ENCODE measurements at regions not wholly inside any gene's neighbourhood (a gene's known extent, or its start where the extent isn't known, plus 50 kb on each side); places are given as distances from the start of the nearest gene placed in this dataset.

GRCh38 chr12:92301356-92301755 is 155.7 kb upstream of the BTG1 start:
- Mint-ChIP-seq H3K27ac (ENCODE audit: low read depth, unreplicated experiment) (no peak overlapping the region), H3K9me3 (ENCODE audit: unreplicated experiment) (no peaks in the 10 kb centered on the region), H3K4me3 (ENCODE audit: unreplicated experiment) (no peak overlapping the region), H3K36me3 (ENCODE audit: insufficient read depth, unreplicated experiment) (no peaks in the 10 kb centered on the region), H3K4me1 (ENCODE audit: insufficient read depth, unreplicated experiment) (no peaks in the 10 kb centered on the region), H3K27me3 (ENCODE audit: insufficient read depth, unreplicated experiment) (no peaks in the 10 kb centered on the region)
- ChIA-PET CTCF (no interaction called here), POLR2A (no interaction called here)
- no peak for TF ChIP-seq CTCF (IDR thresholded peaks at IDR 0.05; ENCODE audit: unreplicated experiment)
- no TSS peak for BruUV-seq (replicated peaks)
- intact Hi-C loops (cut with micrococcal nuclease): no loop called here
- DNase-seq (ENCODE audit: unreplicated experiment): no peak

GRCh38 chr12:92300777-92301176 is 155.1 kb upstream of the BTG1 start:
- Mint-ChIP-seq H3K4me1 (ENCODE audit: insufficient read depth, unreplicated experiment) (no peaks in the 10 kb centered on the region), H3K4me3 (ENCODE audit: unreplicated experiment) (no peak overlapping the region), H3K27ac (ENCODE audit: low read depth, unreplicated experiment) (no peak overlapping the region), H3K27me3 (ENCODE audit: insufficient read depth, unreplicated experiment) (no peaks in the 10 kb centered on the region), H3K9me3 (ENCODE audit: unreplicated experiment) (no peaks in the 10 kb centered on the region), H3K36me3 (ENCODE audit: insufficient read depth, unreplicated experiment) (no peaks in the 10 kb centered on the region)
- intact Hi-C loops (cut with micrococcal nuclease): no loop called here
- BruUV-seq (replicated peaks): no TSS peak
- CTCF ChIA-PET: no interaction called here
- no peak for DNase-seq (ENCODE audit: unreplicated experiment)
- TF ChIP-seq CTCF (IDR thresholded peaks at IDR 0.05; ENCODE audit: unreplicated experiment): no peak
- POLR2A ChIA-PET: no interaction called here

GRCh38 chr12:92299744-92300143 is 154.1 kb upstream of the BTG1 start:
- TF ChIP-seq CTCF (IDR thresholded peaks at IDR 0.05; ENCODE audit: unreplicated experiment): no peak
- H3K4me3 Mint-ChIP-seq (ENCODE audit: unreplicated experiment): no peak overlapping the region
- no peak overlapping the region for H3K27ac Mint-ChIP-seq (ENCODE audit: low read depth, unreplicated experiment)
- POLR2A ChIA-PET: no interaction called here
- H3K27me3 Mint-ChIP-seq (ENCODE audit: insufficient read depth, unreplicated experiment): no peaks in the 10 kb centered on the region
- CTCF ChIA-PET: no interaction called here
- DNase-seq (ENCODE audit: unreplicated experiment): no peak
- no peaks in the 10 kb centered on the region for H3K36me3 Mint-ChIP-seq (ENCODE audit: insufficient read depth, unreplicated experiment)
- H3K4me1 Mint-ChIP-seq (ENCODE audit: insufficient read depth, unreplicated experiment): no peaks in the 10 kb centered on the region
- no peaks in the 10 kb centered on the region for H3K9me3 Mint-ChIP-seq (ENCODE audit: unreplicated experiment)
- intact Hi-C loops (cut with micrococcal nuclease): no loop called here
- no TSS peak for BruUV-seq (replicated peaks)

GRCh38 chr12:92299344-92299743 is 153.7 kb upstream of the BTG1 start:
- Mint-ChIP-seq H3K36me3 (ENCODE audit: insufficient read depth, unreplicated experiment) (no peaks in the 10 kb centered on the region), H3K27me3 (ENCODE audit: insufficient read depth, unreplicated experiment) (no peaks in the 10 kb centered on the region), H3K4me1 (ENCODE audit: insufficient read depth, unreplicated experiment) (no peaks in the 10 kb centered on the region), H3K27ac (ENCODE audit: low read depth, unreplicated experiment) (no peak overlapping the region), H3K4me3 (ENCODE audit: unreplicated experiment) (no peak overlapping the region), H3K9me3 (ENCODE audit: unreplicated experiment) (no peaks in the 10 kb centered on the region)
- POLR2A ChIA-PET: no interaction called here
- DNase-seq (ENCODE audit: unreplicated experiment): no peak
- intact Hi-C loops (cut with micrococcal nuclease): no loop called here
- no TSS peak for BruUV-seq (replicated peaks)
- no peak for TF ChIP-seq CTCF (IDR thresholded peaks at IDR 0.05; ENCODE audit: unreplicated experiment)
- CTCF ChIA-PET: no interaction called here

Measured in MCF 10A (cell line).